ENCODE measurements at regions not wholly inside any gene's neighbourhood (a gene's known extent, or its start where the extent isn't known, plus 50 kb on each side); places are given as distances from the start of the nearest gene placed in this dataset.
"Not testable (repeated sequence)": the region's sequence is repeated elsewhere in the genome, so short reads cannot be mapped to it uniquely, and the experiment has no call there.

DNA sequence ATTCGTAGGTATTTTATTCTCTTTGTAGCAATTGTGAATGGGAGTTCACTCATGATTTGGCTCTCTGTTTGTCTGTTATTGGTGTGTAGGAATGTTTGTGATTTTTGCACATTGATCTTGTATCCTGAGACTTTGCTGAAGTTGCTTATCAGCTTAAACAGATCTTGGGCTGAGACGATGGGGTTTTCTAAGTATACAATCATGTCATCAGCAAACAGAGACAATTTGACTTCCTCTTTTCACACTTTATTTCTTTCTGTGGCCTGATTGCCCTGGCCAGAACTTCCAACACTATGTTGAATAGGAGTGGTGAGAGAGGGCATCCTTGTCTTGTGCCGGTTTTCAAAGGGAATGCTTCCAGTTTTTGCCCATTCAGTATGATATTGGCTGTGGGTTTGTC lies 252.3 kb upstream of the CTNNB1 start:
- DNase-seq (ENCODE audit: low read depth in 2 of 2), result not testable (repeated sequence)

DNA sequence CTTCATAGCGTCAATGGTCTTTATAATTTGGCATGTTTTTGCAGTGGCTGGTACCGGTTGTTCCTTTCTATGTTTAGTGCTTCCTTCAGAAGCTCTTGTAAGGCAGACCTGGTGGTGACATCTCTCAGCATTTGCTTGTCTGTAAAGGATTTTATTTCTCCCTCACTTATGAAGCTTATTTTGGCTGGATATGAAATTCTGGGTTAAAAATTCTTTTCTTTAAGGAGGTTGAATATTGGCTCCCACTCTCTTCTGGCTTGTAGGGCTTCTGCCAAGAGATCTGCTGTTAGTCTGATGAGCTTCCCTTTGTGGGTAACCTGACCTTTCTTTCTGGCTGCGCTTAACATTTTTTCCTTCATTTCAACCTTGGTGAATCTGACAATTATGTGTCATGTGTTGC lies 250.0 kb upstream of the CTNNB1 start:
- DNase-seq (ENCODE audit: low read depth in 2 of 2), result not testable (repeated sequence)

- DNase-seq (ENCODE audit: low read depth in 2 of 2), result no peak
Measured at GRCh38 chr3:40951636-40952035, 247.7 kb upstream of the CTNNB1 start.

- no peak for DNase-seq (ENCODE audit: low read depth in 2 of 2)
Measured at GRCh38 chr3:40961104-40961857, 238.0 kb upstream of the CTNNB1 start.

DNA sequence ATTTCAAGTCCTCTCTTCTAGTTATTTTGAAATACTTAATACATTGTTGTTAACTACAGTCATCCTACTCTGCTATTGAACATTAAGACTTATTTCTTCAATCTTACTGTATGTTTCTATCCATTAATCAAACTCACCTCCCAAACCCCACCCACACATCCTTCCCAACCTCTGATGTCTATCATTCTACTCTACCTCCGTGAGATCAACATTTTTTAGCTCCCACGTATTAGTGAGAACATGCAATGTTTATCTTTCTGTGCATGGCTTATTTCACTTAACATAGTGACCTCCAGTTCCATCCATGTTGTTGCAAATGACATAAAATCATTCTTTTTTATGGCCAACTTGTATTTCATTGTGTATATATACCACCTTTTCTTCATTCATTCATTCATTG lies 236.6 kb upstream of the CTNNB1 start:
- DNase-seq (ENCODE audit: low read depth in 2 of 2), result no peak

GRCh38 chr3:40968666-40969065 lies 230.6 kb upstream of the CTNNB1 start:
- DNase-seq (ENCODE audit: low read depth in 2 of 2), result no peak

DNA sequence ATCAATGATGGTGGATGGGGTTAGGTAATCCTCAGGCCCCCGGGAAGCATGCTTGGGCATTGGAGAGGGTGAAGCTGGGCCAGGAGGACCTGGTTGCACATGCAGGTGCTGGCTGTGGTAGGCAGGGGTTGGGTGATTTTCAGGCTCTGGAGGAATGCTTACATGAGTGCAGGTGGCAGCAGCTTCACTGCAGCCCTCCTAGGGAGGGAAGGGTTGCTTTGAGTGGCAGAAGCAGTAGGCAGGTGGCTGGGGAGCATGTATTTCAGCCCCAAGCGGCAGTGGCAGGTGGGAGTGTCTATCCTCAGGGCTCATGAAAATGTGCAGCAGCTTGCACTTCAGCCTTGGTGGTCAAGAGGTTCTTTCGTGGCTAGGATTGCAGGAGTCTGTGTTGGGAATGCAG lies 230.0 kb upstream of the CTNNB1 start:
- DNase-seq (ENCODE audit: low read depth in 2 of 2), result no peak

GRCh38 chr3:40969756-40970466 lies 229.4 kb upstream of the CTNNB1 start:
- no peak for DNase-seq (ENCODE audit: low read depth in 2 of 2)

DNA sequence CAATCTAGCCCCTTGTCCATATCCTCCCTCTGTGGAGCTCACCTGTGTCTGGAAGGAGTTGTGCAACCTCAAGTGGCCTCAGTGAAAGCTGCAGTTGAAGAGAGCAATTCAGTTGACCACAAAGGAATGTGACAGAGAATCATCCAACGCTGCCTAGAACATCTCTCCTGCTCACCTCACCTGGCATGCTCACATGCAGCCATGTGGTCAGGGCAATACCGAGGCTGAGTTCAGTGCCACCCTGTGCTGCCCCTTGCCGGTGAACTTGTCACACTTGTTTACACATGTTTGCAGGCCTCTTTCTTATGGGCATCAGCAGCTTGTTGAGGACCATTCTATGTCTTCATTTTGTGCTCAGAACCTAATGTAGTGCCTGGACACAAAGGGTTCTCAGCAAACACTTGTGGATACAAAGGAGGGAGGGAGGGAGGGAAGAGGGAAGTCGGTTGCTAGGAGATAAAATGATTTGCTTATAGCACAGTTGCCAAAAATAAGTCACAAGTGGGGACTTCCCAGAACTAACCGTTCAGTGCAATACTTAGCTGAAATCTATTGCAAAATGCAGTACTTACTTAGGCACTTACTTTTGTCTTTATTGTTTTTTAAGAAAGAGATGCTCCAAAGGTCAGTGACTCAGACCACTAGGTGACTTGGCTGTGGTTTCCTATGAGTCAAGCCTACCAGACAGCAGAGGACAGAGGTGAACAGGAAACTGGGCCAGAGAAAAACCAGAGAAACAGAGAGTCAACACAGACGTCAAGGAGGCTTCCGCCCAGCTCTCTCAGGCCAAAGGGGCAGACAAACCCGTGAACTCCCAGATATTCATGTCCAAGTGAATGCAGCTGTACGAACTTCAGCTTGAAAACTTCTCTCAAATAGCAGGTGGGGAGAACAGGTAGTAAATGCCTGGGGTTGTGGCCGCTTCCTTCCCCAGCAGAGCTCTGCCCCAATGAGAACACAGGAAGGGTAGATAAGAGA lies 227.8 kb upstream of the CTNNB1 start:
- DNase-seq (ENCODE audit: low read depth in 2 of 2), result no peak

- no peak for DNase-seq (ENCODE audit: low read depth in 2 of 2)
Measured at GRCh38 chr3:40972350-40972749, 227.0 kb upstream of the CTNNB1 start.

DNA sequence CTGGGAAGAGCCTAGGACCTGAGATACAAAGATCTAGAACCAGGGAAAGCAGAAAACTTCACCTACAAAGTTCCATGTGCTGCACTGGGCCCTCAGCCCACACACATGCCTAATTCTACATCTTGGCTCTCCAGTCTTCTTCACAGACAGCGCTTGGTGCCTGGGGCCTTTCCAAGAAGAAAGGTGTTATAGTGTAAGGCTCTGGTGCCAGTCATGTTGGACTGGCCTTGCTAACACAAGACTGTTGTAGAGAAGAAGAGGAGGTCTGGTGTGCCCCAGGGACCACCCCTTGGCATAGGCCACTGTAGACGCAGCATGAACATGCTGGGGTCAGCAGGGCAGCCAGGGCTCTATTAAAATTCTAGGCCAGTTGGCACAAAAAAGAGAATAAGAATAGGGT lies 226.2 kb upstream of the CTNNB1 start:
- DNase-seq (ENCODE audit: low read depth in 2 of 2), result no peak

DNA sequence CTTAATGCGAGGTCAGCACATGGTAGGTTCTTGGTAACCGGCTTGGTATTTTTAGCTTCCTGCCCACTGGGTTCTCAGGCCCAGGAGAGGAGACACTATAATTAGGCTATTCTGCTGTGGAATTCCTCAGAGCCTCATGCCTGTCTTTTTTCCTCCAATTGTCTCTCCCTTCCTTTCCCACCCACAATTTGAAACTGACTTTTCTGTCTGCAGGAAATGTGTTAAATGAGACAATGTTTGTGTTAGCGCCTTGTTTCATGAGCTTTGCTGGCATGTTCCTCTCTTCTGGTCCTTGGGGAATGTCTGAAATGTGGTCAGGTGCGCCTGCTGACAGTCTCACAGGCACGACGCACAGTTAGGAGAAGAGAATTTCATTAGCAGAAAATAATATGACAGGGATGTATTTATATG lies 223.6 kb upstream of the CTNNB1 start:
- no peak for DNase-seq (ENCODE audit: low read depth in 2 of 2)

DNA sequence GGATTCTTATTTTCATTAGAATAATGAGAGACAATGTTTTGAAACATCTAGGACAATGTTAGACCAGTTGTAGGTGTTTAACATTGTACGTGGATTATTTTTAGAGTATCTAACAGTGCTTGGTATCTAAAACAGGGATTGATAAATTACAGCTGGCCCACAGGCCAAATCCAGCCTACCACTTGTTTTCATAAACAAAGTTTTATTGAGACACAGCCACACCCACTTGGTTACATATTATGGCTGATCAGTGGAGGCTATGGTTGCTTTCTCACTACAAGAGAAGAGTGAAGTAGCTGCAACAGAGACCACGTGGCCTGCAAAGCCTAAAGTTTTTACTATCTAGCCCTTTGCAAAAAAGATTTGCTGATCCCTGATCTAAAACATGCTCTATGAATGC lies 223.1 kb upstream of the CTNNB1 start:
- no peak for DNase-seq (ENCODE audit: low read depth in 2 of 2)

GRCh38 chr3:40978442-40978841 lies 220.9 kb upstream of the CTNNB1 start:
- no peak for DNase-seq (ENCODE audit: low read depth in 2 of 2)

DNA sequence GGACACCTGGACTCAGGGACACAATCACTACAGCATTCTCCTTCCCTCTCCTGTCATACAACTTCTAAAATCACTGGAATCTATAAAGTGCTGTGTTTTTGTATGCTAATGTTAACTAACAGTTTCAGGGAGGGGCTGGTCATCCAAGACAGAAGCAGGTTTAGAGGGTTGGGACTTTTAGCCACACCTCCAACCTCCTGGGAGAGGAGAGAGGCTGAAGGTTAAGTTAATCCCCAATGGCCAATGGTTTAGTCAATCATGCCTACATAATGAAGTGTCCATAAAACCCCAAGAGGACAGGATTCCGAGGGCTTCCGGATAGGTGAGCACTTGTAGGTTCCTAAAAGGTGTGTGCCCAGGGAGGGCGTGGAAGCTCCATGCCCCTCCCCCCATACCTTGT lies 219.3 kb upstream of the CTNNB1 start:
- no peak for DNase-seq (ENCODE audit: low read depth in 2 of 2)

GRCh38 chr3:40980467-40980866 lies 218.8 kb upstream of the CTNNB1 start:
- DNase-seq (ENCODE audit: low read depth in 2 of 2), result no peak

GRCh38 chr3:40985195-40985594 lies 214.1 kb upstream of the CTNNB1 start:
- no peak for DNase-seq (ENCODE audit: low read depth in 2 of 2)

GRCh38 chr3:40988468-40988867 lies 210.8 kb upstream of the CTNNB1 start:
- DNase-seq (ENCODE audit: low read depth in 2 of 2), result no peak

- no peak for DNase-seq (ENCODE audit: low read depth in 2 of 2)
Measured at GRCh38 chr3:40989141-40990061, 209.9 kb upstream of the CTNNB1 start.

DNA sequence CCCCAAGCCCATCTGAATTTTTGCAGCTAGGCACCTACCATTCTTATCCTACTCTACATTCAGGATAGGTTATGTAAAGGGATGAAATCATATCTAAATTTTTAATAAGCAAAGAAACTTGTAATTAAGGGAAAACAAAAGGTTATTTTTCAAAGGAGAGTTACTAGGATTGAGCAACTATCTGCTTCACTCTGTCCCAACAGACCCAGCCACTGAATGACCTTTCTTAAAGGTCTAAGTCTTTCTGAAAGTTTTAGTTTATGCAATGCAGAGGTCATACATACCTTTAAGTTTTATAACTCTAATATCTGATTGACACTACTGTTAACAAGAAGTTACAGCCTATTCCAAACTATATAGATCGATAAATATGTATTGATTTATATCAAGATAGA lies 209.2 kb upstream of the CTNNB1 start:
- DNase-seq (ENCODE audit: low read depth in 2 of 2), result no peak

GRCh38 chr3:40992023-40992422 lies 207.3 kb upstream of the CTNNB1 start:
- DNase-seq (ENCODE audit: low read depth in 2 of 2), result no peak

All from stimulated activated CD8-positive, alpha-beta memory T cell treated with anti-CD3 and anti-CD28 coated beads, Interleukin-2, amount 100 ng/mL, for 1 hour (primary cell).